ENCODE measurements at regions not wholly inside any gene's neighbourhood (a gene's known extent, or its start where the extent isn't known, plus 50 kb on each side); places are given as distances from the start of the nearest gene placed in this dataset.

DNA sequence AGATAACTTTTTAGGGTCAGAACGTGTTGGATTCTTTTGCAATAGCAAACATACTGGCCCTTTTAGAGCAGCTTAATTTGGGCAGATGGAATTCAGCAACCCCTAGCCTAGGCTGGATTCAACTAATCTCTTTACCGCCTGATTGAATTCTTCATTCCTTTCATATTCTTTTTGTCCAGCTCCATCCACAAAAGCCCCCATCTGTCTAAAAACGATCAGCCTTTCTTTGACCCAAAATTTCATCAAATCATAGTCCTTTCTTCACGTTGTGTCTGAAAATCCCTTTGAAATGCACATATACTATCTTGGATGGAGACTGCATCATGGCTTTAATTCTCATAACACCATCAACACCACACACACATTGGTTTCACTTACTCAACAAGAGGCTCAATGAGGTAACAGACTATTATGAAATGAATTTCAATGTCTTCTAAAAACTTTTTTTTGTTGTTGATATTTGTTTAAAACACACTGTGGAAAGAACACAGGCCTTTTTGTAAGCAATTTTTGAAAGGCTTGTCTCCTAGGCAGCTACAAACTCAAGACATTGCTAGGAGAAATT is 128.0 kb upstream of the EEA1 start:
- Histone ChIP-seq H3K4me3 (ENCODE audit: low read depth in 1 of 2, low read length in 2 of 2) (no peak overlapping the region), H3K9me3 (ENCODE audit: control insufficient read depth in 1 of 2, low read length in 2 of 2) (no peaks in the 10 kb centered on the region), H3K36me3 (ENCODE audit: control insufficient read depth in 1 of 2, insufficient read depth in 2 of 2, low read length in 2 of 2) (no peaks in the 10 kb centered on the region), H3K27me3 (ENCODE audit: control insufficient read depth in 1 of 2, insufficient read depth in 2 of 2, low read length in 2 of 2) (no peaks in the 10 kb centered on the region), H3K27ac (ENCODE audit: low read depth, low read length) (no peak overlapping the region), H3K4me1 (ENCODE audit: control insufficient read depth in 1 of 2, insufficient read depth in 2 of 2, low read length in 2 of 2) (peaks cover 3 to 22% of the 10 kb centered on the region in 2 donors), H3K9ac (ENCODE audit: low read depth in 1 of 2, low read length in 2 of 2) (no peak overlapping the region)

DNA sequence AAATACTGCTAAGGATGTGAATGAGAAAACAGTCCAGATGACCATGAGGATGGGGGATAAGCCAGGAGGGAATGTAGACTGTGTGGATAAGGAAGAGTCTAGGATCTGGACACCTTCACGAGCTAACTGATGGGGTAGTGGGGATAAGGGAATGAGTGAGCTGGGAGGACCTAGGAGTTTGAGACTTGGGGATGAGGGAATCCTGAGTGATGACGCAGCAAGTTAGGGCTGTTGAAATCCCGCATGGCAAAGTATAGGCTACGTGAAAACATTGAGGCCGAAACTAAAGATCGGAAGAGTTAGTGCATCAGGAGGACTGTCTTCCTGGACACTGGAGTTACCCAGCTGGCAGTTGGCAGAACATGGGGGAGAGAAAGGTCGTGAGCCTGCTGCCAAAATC is 129.2 kb upstream of the EEA1 start:
- H3K27ac ChIP-seq (ENCODE audit: low read depth, low read length) = no peak overlapping the region
- H3K27me3 ChIP-seq (ENCODE audit: control insufficient read depth in 1 of 2, insufficient read depth in 2 of 2, low read length in 2 of 2) = no peaks in the 10 kb centered on the region
- peaks cover 3 to 22% of the 10 kb centered on the region in 2 donors for H3K4me1 ChIP-seq (ENCODE audit: control insufficient read depth in 1 of 2, insufficient read depth in 2 of 2, low read length in 2 of 2)
- H3K9ac ChIP-seq (ENCODE audit: low read depth in 1 of 2, low read length in 2 of 2) = no peak overlapping the region
- H3K36me3 ChIP-seq (ENCODE audit: control insufficient read depth in 1 of 2, insufficient read depth in 2 of 2, low read length in 2 of 2) = no peaks in the 10 kb centered on the region
- H3K9me3 ChIP-seq (ENCODE audit: control insufficient read depth in 1 of 2, low read length in 2 of 2) = no peaks in the 10 kb centered on the region
- H3K4me3 ChIP-seq (ENCODE audit: low read depth in 1 of 2, low read length in 2 of 2) = no peak overlapping the region

DNA sequence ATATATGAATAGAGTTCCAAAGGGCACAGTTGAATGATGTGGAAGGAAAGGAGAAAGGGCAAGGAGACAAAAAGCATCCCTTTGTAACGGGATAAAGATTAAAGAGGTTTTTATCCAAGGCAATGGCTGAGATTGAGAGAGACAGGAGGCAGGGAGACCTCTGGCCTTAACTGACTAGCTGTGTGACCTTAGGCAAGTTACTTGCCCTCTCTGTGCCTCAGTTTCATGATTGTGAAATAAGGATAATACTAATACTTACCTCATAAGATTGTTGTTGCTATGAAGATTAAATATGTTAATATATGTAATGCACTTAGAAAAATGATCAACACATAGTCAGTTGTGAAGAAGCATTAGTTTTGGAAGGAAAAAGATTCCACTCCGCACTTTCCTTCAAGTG is 130.2 kb upstream of the EEA1 start:
- Histone ChIP-seq H3K27me3 (ENCODE audit: control insufficient read depth in 1 of 2, insufficient read depth in 2 of 2, low read length in 2 of 2) (no peaks in the 10 kb centered on the region), H3K27ac (ENCODE audit: low read depth, low read length) (no peak overlapping the region), H3K9me3 (ENCODE audit: control insufficient read depth in 1 of 2, low read length in 2 of 2) (no peaks in the 10 kb centered on the region), H3K4me3 (ENCODE audit: low read depth in 1 of 2, low read length in 2 of 2) (no peak overlapping the region), H3K4me1 (ENCODE audit: control insufficient read depth in 1 of 2, insufficient read depth in 2 of 2, low read length in 2 of 2) (peaks cover 3 to 22% of the 10 kb centered on the region in 2 donors), H3K36me3 (ENCODE audit: control insufficient read depth in 1 of 2, insufficient read depth in 2 of 2, low read length in 2 of 2) (no peaks in the 10 kb centered on the region), H3K9ac (ENCODE audit: low read depth in 1 of 2, low read length in 2 of 2) (no peak overlapping the region)

DNA sequence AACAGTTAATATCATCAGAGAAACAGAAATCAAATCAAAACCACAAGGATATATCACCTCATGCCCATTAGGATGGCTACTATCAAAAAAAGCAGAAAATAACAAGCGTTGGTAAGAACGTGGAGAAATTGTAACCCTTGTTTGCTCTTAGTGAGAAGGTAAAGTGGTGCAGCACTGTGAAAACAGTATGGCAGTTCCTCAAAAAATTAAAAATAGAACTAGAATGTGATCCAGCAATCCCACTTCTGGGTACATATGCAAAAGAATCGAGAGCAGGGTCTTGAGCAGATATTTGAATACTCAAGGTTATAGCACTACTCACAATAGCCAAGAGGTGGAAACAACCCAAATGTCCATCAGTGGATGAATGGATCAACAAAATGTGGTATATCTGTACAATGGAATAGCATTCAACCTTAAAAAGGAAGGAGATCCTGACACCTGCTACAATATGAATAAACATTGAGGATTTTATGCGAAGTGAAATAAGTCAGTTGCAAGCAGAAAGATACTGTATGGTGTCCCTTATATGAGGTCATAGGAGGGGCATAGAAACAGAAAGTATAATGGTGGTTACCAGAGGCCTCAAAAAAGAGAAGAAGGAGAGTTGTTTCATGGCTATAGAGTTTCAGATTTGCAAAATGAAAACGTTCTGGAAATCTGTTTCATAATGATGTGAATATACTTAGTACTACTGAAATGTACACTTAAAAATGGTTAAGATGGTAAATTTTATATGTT is 131.0 kb upstream of the EEA1 start:
- no peaks in the 10 kb centered on the region for H3K27me3 ChIP-seq (ENCODE audit: control insufficient read depth in 1 of 2, insufficient read depth in 2 of 2, low read length in 2 of 2)
- peaks cover 3 to 15% of the 10 kb centered on the region in 2 donors for H3K4me1 ChIP-seq (ENCODE audit: control insufficient read depth in 1 of 2, insufficient read depth in 2 of 2, low read length in 2 of 2)
- H3K9ac ChIP-seq (ENCODE audit: low read depth in 1 of 2, low read length in 2 of 2) = no peak overlapping the region
- H3K9me3 ChIP-seq (ENCODE audit: control insufficient read depth in 1 of 2, low read length in 2 of 2) = no peaks in the 10 kb centered on the region
- H3K36me3 ChIP-seq (ENCODE audit: control insufficient read depth in 1 of 2, insufficient read depth in 2 of 2, low read length in 2 of 2) = no peaks in the 10 kb centered on the region
- H3K27ac ChIP-seq (ENCODE audit: low read depth, low read length) = no peak overlapping the region
- H3K4me3 ChIP-seq (ENCODE audit: low read depth in 1 of 2, low read length in 2 of 2) = no peak overlapping the region

DNA sequence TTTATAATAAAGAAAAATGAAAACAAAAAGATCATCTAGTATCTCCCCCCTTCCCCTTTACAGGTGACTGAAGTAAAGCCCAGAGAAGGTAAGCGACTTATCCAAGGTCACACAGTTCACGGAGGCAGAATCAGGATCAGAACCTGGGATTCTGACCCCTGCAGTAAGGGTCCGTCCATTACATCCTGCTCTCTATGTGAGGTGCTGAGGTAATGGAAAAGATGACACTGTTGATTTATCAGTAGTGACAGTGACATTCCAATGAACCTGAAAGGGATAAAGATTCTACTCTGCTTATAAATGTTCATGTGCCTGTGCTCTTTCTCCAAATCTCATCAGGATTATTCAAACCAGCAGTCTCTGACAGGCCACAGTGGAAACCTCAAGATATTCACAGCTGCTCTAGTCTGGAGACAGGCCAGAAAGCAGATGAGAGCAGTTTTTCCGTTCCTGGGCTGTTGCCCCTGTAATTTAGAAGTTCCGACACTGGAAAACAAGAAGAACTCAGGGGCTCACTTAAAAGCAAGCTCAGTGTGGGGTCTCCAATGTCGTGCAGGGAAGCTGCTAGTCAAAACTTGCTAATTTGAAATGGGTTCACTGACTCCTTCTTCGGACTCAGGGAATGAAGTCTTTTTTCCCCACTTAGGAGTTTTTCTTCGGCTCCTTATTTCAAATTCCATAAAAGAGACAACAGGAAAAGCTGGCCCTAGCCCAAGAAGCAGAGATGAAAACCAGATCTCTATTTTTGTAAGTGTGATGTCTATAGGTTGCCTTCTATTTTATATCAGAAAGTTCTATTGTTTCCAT is 131.8 kb upstream of the EEA1 start:
- Histone ChIP-seq H3K4me3 (ENCODE audit: low read depth in 1 of 2, low read length in 2 of 2) (no peak overlapping the region), H3K27me3 (ENCODE audit: control insufficient read depth in 1 of 2, insufficient read depth in 2 of 2, low read length in 2 of 2) (no peaks in the 10 kb centered on the region), H3K36me3 (ENCODE audit: control insufficient read depth in 1 of 2, insufficient read depth in 2 of 2, low read length in 2 of 2) (no peaks in the 10 kb centered on the region), H3K27ac (ENCODE audit: low read depth, low read length) (no peak overlapping the region), H3K9ac (ENCODE audit: low read depth in 1 of 2, low read length in 2 of 2) (no peak overlapping the region), H3K9me3 (ENCODE audit: control insufficient read depth in 1 of 2, low read length in 2 of 2) (no peaks in the 10 kb centered on the region), H3K4me1 (ENCODE audit: control insufficient read depth in 1 of 2, insufficient read depth in 2 of 2, low read length in 2 of 2) (peaks cover 3 to 7% of the 10 kb centered on the region in 2 donors)

DNA sequence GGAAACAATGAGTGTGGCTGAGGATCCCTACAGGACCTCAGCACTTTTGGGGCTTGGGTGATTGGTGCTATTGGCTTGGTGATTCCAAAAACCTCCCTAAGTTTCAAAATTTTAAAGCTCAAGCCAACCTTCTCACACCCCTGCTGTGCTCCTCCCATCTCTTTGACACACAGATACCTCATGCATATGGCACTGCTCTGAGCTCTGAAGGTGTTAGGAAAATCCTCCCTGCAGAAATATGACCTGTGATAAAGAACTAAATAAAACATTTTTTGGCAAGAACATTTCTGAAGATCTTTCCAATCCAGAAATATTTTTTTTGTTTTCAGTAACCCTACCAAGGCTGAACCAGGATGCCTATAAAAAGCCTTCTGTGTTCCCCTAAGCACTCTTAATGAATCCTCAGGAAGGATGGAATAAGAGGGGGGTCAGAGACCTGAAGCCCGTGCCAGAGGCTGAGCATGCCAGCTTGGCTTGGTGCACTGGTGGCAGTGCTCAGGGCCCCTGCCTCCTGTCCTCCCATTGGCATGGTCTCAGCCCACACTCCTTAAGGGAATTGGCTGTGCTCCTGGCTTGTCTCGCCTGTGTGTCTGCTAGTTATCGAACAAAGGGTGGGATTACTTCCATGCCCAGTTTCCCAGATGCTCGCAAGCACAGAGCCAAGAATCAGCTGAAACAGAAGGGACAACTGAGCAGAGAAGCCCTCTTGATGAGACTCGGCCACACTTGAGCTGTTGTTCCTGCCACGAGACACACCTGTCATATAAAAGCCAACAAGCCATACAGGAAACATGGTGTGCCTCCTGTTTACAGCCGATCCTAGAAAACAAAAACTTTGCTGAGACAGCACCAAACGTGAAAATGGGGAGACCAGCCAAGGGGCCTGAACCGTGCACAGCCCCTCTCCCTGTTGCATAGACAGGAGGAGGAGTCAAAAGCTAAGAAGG is 132.7 kb upstream of the EEA1 start:
- Histone ChIP-seq H3K4me3 (ENCODE audit: low read depth in 1 of 2, low read length in 2 of 2) (no peak overlapping the region), H3K27ac (ENCODE audit: low read depth, low read length) (no peak overlapping the region)

DNA sequence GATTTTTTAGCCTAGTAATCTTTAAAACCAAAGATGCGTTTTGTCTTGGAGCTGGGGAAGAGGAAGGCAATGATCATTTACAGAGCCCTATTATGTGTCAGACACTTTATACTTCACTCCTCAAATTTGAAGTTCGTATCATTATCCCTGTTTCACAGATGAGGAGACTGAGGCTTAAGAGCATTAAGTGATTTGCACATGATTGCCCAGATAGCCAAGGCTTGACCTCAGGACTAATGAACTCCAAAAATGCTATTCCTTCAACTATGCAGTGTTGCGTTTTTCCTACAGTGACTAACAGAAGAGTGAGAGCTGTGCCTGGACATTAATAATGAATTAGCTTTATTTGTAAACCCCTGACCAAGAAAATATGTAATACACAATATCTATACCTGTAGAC is 136.8 kb upstream of the EEA1 start:
- Histone ChIP-seq H3K4me1 (ENCODE audit: control insufficient read depth in 1 of 2, insufficient read depth in 2 of 2, low read length in 2 of 2) (peaks cover 2% of the 10 kb centered on the region in 2 donors), H3K27ac (ENCODE audit: low read depth, low read length) (no peak overlapping the region), H3K9me3 (ENCODE audit: control insufficient read depth in 1 of 2, low read length in 2 of 2) (no peaks in the 10 kb centered on the region), H3K9ac (ENCODE audit: low read depth in 1 of 2, low read length in 2 of 2) (no peak overlapping the region), H3K4me3 (ENCODE audit: low read depth in 1 of 2, low read length in 2 of 2) (no peak overlapping the region), H3K36me3 (ENCODE audit: control insufficient read depth in 1 of 2, insufficient read depth in 2 of 2, low read length in 2 of 2) (no peaks in the 10 kb centered on the region), H3K27me3 (ENCODE audit: control insufficient read depth in 1 of 2, insufficient read depth in 2 of 2, low read length in 2 of 2) (no peaks in the 10 kb centered on the region)

More for the DNA sequence above, 132.7 kb upstream of the EEA1 start:
- Histone ChIP-seq H3K9me3 (ENCODE audit: control insufficient read depth in 1 of 2, low read length in 2 of 2) (no peaks in the 10 kb centered on the region), H3K4me1 (ENCODE audit: control insufficient read depth in 1 of 2, insufficient read depth in 2 of 2, low read length in 2 of 2) (peaks cover 3 to 6% of the 10 kb centered on the region in 2 donors), H3K9ac (ENCODE audit: low read depth in 1 of 2, low read length in 2 of 2) (no peak overlapping the region), H3K36me3 (ENCODE audit: control insufficient read depth in 1 of 2, insufficient read depth in 2 of 2, low read length in 2 of 2) (no peaks in the 10 kb centered on the region), H3K27me3 (ENCODE audit: control insufficient read depth in 1 of 2, insufficient read depth in 2 of 2, low read length in 2 of 2) (no peaks in the 10 kb centered on the region)

DNA sequence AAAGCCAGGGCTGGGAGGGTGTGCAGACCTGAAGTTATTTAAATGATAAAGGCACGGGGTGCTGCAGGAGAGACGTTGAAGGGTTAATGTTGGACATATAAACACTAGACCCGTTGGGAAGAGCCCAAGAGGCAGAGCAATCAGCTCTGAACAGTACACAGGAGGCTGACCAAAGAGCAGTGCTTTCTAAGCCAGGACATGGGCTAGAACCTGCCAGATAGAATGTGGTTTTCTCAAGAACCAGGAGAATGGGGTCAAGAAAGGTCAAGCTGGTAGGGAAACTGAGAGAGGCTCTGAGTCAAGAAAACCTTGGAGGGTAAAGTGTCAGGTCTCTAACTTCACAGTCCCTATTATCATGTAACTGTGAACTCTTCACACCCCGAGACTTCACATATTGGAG is 143.2 kb upstream of the EEA1 start:
- no peaks in the 10 kb centered on the region for H3K36me3 ChIP-seq (ENCODE audit: control insufficient read depth in 1 of 2, insufficient read depth in 2 of 2, low read length in 2 of 2)
- no peak overlapping the region for H3K27ac ChIP-seq (ENCODE audit: low read depth, low read length)
- no peak overlapping the region for H3K9ac ChIP-seq (ENCODE audit: low read depth in 1 of 2, low read length in 2 of 2)
- H3K27me3 ChIP-seq (ENCODE audit: control insufficient read depth in 1 of 2, insufficient read depth in 2 of 2, low read length in 2 of 2) = no peaks in the 10 kb centered on the region
- H3K9me3 ChIP-seq (ENCODE audit: control insufficient read depth in 1 of 2, low read length in 2 of 2) = no peaks in the 10 kb centered on the region
- no peak overlapping the region for H3K4me3 ChIP-seq (ENCODE audit: low read depth in 1 of 2, low read length in 2 of 2)
- H3K4me1 ChIP-seq (ENCODE audit: control insufficient read depth in 1 of 2, insufficient read depth in 2 of 2, low read length in 2 of 2) = no peaks in the 10 kb centered on the region

DNA sequence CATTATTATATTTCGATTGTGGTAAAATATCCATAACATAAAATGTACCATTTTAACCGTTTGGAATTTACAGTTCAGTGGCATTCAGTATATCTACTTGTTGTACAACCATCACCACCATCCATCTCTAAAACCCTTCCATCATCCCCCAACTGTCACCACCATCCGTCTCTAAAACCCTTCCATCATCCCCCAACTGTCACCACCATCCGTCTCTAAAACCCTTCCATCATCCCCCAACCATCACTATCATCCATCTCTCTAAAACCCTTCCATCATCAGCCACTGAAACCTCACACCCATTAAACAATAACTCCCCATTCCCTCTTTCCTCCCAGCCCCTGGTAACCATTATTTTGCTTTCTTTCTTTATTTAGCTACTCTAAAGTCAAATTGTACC is 144.2 kb upstream of the EEA1 start:
- Histone ChIP-seq H3K4me3 (ENCODE audit: low read depth in 1 of 2, low read length in 2 of 2) (no peak overlapping the region), H3K4me1 (ENCODE audit: control insufficient read depth in 1 of 2, insufficient read depth in 2 of 2, low read length in 2 of 2) (no peaks in the 10 kb centered on the region), H3K9me3 (ENCODE audit: control insufficient read depth in 1 of 2, low read length in 2 of 2) (no peaks in the 10 kb centered on the region), H3K27ac (ENCODE audit: low read depth, low read length) (no peak overlapping the region), H3K36me3 (ENCODE audit: control insufficient read depth in 1 of 2, insufficient read depth in 2 of 2, low read length in 2 of 2) (no peaks in the 10 kb centered on the region), H3K9ac (ENCODE audit: low read depth in 1 of 2, low read length in 2 of 2) (no peak overlapping the region), H3K27me3 (ENCODE audit: control insufficient read depth in 1 of 2, insufficient read depth in 2 of 2, low read length in 2 of 2) (no peaks in the 10 kb centered on the region)

Measured in duodenal mucosa (tissue), 2 donors.